Endodermal cell (in vitro differentiated cells): ENCODE measurements at regions not wholly inside any gene's neighbourhood (a gene's known extent, or its start where the extent isn't known, plus 50 kb on each side); places are given as distances from the start of the nearest gene placed in this dataset.

Experiments used
- DNase-seq: peaks from one replicate; pipeline ENCODE4 v3.0.0-alpha.2; 2017
- H3K27ac ChIP-seq: 2 replicates; pipeline ENCODE4 v1.5.1; 2013; ENCODE audit warnings: mild to moderate bottlenecking, low read depth, low read length, moderate library complexity
- H3K27me3 ChIP-seq: 2 replicates; pipeline ENCODE4 v1.6.1; 2013; ENCODE audit warnings: mild to moderate bottlenecking, low read length, moderate library complexity; ENCODE audit not compliant: insufficient read depth, control insufficient read depth, poor library complexity, severe bottlenecking
- H3K36me3 ChIP-seq: 2 replicates; pipeline ENCODE4 v1.7.0; 2013; ENCODE audit warnings: mild to moderate bottlenecking, low read length, moderate library complexity; ENCODE audit not compliant: control insufficient read depth, insufficient read depth
- H3K4me1 ChIP-seq: one replicate; pipeline ENCODE4 v1.7.0; 2013; ENCODE audit warnings: low read length; ENCODE audit not compliant: control insufficient read depth, insufficient read depth
- H3K4me3 ChIP-seq: 2 replicates; pipeline ENCODE4 v1.5.1; 2013; ENCODE audit warnings: mild to moderate bottlenecking, low read length, moderate library complexity
- H3K9ac ChIP-seq: 2 replicates; pipeline ENCODE4 v1.6.1; 2013; ENCODE audit warnings: mild to moderate bottlenecking, low read length, moderate library complexity; ENCODE audit not compliant: poor library complexity, severe bottlenecking; ENCODE audit errors: extremely low read depth
- H3K9me3 ChIP-seq: 2 replicates; pipeline ENCODE4 v1.6.1; 2013; ENCODE audit warnings: mild to moderate bottlenecking, low read length, moderate library complexity; ENCODE audit not compliant: control insufficient read depth
- H3K27ac Mint-ChIP-seq: 2 replicates; pipeline ENCODE4 v1.8.0; 2020; ENCODE audit warnings: mixed read lengths
- H3K27me3 Mint-ChIP-seq: 2 replicates; pipeline ENCODE4 v1.8.0; 2021; ENCODE audit warnings: mild to moderate bottlenecking, mixed read lengths; ENCODE audit not compliant: insufficient read depth
- H3K36me3 Mint-ChIP-seq: 2 replicates; pipeline ENCODE4 v1.8.0; 2020; ENCODE audit warnings: low read depth, mixed read lengths
- H3K4me1 Mint-ChIP-seq: 2 replicates; pipeline ENCODE4 v1.8.0; 2020; ENCODE audit warnings: mixed read lengths
- H3K4me3 Mint-ChIP-seq: 2 replicates; pipeline ENCODE4 v1.8.0; 2020; ENCODE audit warnings: mild to moderate bottlenecking, moderate library complexity, mixed read lengths
- H3K9me3 Mint-ChIP-seq: 2 replicates; pipeline ENCODE4 v1.8.0; 2020; ENCODE audit warnings: mild to moderate bottlenecking, mixed read lengths
- WGBS, 2 experiments: methylation state at CpG; one replicate each; pipeline versions ENCODE4 v1.1.5 to v1.1.7; 2013; ENCODE audit warnings: missing lambda C conversion rate in 2 of 2, mixed read lengths in 1 of 2; ENCODE audit not compliant: insufficient coverage in 1 of 2, insufficient read length in 1 of 2; 5-methylcytosine and 5-hydroxymethylcytosine counted together
- TF ChIP-seq, protein P1 (sequence below): fragments of 200-600 bp; sonication (generic); conservative IDR thresholded peaks from 2 replicates; pipeline ENCODE4 v1.5.0; 2021; ENCODE audit warnings: antibody characterized with exemption, mild to moderate bottlenecking

DNA sequence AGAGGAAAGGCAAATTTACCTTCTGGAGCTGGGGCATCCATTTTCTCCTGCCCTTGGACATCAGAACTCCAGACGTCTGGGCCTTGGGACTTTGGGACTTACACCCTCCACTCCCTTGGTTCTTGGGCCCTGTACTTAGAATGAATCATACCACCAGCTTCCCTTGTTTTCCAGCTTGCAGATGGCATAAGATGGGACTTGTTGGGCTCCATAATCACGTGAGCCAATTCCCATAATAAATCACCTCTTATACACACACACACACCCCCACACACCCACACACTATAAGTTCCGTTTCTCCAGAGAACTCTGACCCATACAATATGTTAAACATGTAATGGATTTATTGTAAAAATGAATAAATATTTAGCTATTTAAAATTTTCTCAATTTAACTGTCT is 185.7 kb downstream of the GIPC2 start:
- 85 to 100% methylated on average over 1 to 2 of the region's 3 CpGs for WGBS, 2 experiments
- no peak overlapping the region for H3K4me3 Mint-ChIP-seq
- Histone ChIP-seq H3K27ac (no peak overlapping the region), H3K4me1 (peaks cover 4% of the 10 kb centered on the region), H3K4me3 (no peak overlapping the region), H3K27me3 (peaks cover 87% of the 10 kb centered on the region), H3K36me3 (no peaks in the 10 kb centered on the region), H3K9me3 (peaks cover 16% of the 10 kb centered on the region), H3K9ac (no peak overlapping the region)
- no peak overlapping the region for H3K27ac Mint-ChIP-seq
- DNase-seq: no peak
- peaks cover 29% of the 10 kb centered on the region for H3K4me1 Mint-ChIP-seq
- TF ChIP-seq, protein P1, sequence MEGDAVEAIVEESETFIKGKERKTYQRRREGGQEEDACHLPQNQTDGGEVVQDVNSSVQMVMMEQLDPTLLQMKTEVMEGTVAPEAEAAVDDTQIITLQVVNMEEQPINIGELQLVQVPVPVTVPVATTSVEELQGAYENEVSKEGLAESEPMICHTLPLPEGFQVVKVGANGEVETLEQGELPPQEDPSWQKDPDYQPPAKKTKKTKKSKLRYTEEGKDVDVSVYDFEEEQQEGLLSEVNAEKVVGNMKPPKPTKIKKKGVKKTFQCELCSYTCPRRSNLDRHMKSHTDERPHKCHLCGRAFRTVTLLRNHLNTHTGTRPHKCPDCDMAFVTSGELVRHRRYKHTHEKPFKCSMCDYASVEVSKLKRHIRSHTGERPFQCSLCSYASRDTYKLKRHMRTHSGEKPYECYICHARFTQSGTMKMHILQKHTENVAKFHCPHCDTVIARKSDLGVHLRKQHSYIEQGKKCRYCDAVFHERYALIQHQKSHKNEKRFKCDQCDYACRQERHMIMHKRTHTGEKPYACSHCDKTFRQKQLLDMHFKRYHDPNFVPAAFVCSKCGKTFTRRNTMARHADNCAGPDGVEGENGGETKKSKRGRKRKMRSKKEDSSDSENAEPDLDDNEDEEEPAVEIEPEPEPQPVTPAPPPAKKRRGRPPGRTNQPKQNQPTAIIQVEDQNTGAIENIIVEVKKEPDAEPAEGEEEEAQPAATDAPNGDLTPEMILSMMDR: no peak
- no peaks in the 10 kb centered on the region for H3K9me3 Mint-ChIP-seq
- H3K36me3 Mint-ChIP-seq: no peaks in the 10 kb centered on the region
- peaks cover 98% of the 10 kb centered on the region for H3K27me3 Mint-ChIP-seq

DNA sequence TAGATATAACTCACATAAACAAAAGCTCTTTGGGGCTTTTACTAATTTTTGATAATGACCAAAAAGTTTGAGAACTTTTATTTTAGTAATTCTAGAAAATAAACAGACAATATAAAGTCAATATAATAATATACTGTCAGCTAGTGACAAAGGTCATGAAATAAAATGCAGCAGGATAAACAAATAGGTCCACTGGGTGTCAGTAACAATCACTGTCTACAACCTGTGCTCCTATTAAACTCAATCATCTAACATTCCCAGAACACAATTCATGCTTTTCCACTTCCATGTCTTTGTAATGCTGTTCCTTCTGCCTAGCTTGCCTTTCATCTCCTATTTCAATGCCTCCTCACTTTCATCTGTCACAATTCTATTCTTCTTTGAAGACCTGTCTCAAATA is 186.1 kb downstream of the GIPC2 start:
- Mint-ChIP-seq H3K4me1 (peaks cover 27% of the 10 kb centered on the region), H3K27ac (no peak overlapping the region), H3K27me3 (peaks cover 98% of the 10 kb centered on the region), H3K9me3 (no peaks in the 10 kb centered on the region), H3K36me3 (no peaks in the 10 kb centered on the region), H3K4me3 (no peak overlapping the region)
- DNase-seq: no peak
- TF ChIP-seq, protein P1: no peak
- Histone ChIP-seq H3K9ac (no peak overlapping the region), H3K27ac (no peak overlapping the region), H3K9me3 (peaks cover 18% of the 10 kb centered on the region), H3K27me3 (peaks cover 89% of the 10 kb centered on the region), H3K4me3 (no peak overlapping the region), H3K4me1 (peaks cover 4% of the 10 kb centered on the region), H3K36me3 (no peaks in the 10 kb centered on the region)

DNA sequence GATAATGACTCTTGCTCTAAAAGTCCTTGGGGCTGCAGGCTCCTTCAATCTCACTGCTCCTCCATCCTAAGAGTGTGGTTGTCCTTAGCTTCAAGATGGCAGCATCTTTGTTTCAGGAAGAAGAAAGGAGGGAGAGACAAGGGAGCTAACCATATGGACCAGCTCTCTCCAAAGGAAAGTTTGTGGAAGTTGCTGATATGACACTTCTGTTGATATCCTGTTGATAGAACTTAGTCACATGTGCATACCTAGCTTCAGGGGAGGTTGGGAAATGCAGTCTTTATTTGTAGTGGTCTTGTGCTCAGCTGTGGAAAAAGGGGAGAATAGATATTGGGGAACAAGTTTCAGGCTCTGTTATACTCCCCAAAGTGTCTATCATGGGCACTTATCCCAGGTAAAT is 186.9 kb downstream of the GIPC2 start:
- Mint-ChIP-seq H3K27me3 (peaks cover 97% of the 10 kb centered on the region), H3K4me3 (no peak overlapping the region), H3K36me3 (no peaks in the 10 kb centered on the region), H3K9me3 (no peaks in the 10 kb centered on the region), H3K27ac (no peak overlapping the region), H3K4me1 (peaks cover 25% of the 10 kb centered on the region)
- no peak overlapping the region for H3K27ac ChIP-seq
- TF ChIP-seq, protein P1: no peak
- H3K4me3 ChIP-seq: no peak overlapping the region
- H3K9me3 ChIP-seq: peaks cover 18% of the 10 kb centered on the region
- DNase-seq: no peak
- peaks cover 89% of the 10 kb centered on the region for H3K27me3 ChIP-seq
- H3K9ac ChIP-seq: no peak overlapping the region
- H3K4me1 ChIP-seq: peaks cover 4% of the 10 kb centered on the region
- no peaks in the 10 kb centered on the region for H3K36me3 ChIP-seq
